GF-D8 (cell line): ENCODE measurements at regions not wholly inside any gene's neighbourhood (a gene's known extent, or its start where the extent isn't known, plus 50 kb on each side); places are given as distances from the start of the nearest gene placed in this dataset.

ENCODE experiments used
- DNase-seq: peaks from one replicate; lab custom pipeline; 2025; lab: John Stamatoyannopoulos, UW

DNA sequence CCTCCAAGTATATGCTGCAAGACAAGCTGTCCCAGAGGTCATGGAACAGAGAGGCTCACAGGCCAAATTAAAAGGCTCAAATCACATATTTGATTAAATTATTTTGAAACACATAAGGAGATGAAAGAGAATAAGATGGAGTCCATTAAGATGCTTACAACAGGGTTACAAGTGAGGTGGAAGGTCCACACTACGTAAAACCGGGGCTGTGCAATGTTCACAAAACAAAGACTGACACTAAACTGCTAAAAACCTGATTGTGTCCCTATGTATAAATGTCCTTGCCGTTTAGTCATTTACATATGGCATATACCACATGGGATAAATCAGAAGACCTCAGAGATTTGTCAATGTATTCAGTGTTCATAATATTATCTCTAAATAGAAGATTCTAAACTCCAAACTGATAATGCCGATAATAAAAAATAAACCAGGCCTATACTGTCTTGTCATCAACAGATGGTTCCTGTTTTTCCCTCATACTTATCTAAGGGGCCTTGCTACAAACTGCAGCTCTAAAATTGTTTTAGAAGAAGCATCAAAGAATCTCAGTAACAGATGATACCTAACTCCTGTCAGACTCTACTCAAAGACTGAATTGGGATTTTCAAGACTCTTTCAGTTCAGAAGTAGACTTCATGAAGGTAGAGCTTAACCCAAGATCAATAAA, 51.8 kb upstream of the RIPOR2 start:
- no peak for DNase-seq

DNA sequence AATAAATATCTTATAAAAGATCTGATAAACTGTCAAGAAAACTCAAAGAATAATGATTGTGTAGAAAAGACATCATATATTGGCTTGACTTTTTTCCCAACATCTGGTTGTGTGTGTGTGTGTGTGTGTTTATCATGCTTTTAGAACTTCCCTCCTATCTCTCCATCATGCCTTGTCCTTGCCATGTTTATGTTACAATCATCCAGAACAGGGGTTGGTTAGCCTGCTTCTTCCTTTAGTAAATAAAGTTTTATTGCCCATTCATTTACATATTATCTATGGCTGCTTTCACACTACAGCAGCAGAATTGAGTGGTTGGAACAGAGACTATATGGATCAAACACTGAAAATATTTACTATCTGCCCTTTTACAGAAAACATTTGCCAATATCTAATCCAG, 52.8 kb upstream of the RIPOR2 start:
- no peak for DNase-seq

GRCh38 chr6:24990236-24990845, 54.6 kb upstream of the RIPOR2 start:
- DNase-seq: no peak

GRCh38 chr6:24990944-24991809, 55.4 kb upstream of the RIPOR2 start:
- DNase-seq: no peak

GRCh38 chr6:24991810-24992467, 56.2 kb upstream of the RIPOR2 start:
- no peak for DNase-seq

- no peak for DNase-seq
Observed at GRCh38 chr6:24994812-24995211, 59.1 kb upstream of the RIPOR2 start.

DNA sequence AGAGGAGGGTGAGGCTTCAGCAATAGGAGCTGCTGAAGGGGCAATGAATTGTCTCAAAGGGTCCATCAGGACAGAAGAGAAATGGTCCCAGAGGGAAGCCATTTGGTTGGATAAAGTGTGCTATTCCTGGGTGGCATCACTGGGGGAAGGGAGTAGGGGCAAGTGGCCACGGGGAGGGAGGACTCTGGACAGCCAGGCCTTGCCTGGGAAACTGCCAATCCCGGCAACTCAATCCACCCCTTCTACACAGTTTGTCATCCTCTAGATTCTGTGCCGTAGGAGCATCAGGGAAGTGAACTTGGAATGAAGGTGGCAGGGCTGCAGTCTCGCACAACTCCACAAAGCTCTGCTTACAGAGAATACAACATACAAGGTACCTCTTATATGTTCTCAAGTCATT, 59.5 kb upstream of the RIPOR2 start:
- no peak for DNase-seq

DNA sequence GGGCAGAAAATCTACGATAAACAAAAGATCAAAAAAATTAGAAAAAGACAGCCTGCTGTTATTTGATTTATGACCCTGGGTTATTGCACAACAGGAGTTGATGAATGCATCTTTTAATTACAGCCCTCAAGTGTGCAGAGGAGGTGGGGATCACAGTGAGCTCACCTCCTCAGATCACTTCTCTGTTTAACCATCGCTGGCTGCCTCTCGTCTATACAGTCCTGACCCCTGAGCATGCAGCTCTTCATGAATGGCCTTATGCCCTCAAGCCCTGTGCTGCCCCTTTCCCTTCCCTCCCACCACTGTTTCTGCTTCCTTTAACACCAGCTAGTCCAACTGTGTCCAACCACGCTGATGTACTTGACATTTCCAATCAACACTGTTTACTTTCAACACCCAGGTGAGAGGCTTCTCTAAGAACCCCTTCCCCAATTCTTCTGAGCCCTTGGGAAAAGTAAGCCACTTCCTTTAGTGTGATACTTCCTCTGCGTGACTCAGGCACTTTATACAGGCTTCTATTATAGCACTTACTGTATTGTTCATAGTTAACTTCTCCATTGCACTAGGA, 60.6 kb upstream of the RIPOR2 start:
- DNase-seq: no peak

DNA sequence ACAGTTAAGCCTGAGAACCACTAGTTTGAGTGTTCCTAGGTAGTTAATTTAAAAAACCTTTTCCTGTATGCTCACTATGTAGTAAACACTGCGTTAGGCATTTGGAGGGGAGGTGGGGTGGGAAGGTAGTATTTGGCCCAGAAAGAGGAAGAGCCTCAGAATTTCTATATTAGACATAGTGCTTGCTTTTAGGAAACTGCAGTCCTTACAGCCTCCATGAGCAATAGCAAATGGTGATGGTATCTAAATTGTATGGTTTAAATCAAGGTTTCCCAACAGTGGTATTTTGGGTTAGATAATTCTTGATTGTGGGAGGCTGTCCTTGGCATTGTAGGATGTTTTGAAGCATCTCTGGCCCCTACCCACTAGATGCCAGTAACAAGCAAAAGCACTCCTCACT, 61.5 kb upstream of the RIPOR2 start:
- no peak for DNase-seq

DNA sequence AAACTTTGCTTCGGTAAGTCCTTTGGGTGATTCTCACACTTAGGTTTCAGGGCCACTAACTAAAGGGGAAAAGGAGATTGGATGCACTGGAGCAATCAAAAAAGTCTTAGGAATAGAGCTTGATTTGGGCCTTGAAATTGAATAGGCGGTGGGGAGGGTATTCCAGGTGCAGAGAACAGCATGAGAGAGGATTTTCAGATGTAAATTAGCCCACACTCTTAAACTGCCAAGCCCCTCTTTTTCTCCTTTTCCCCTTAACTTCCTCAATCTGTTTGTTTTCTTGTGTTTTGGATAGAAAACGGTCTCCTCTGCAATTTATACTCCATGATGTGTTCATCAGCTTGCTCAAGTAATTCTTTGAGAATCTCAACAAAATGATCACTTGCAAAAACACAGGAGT, 62.1 kb upstream of the RIPOR2 start:
- DNase-seq: no peak

DNA sequence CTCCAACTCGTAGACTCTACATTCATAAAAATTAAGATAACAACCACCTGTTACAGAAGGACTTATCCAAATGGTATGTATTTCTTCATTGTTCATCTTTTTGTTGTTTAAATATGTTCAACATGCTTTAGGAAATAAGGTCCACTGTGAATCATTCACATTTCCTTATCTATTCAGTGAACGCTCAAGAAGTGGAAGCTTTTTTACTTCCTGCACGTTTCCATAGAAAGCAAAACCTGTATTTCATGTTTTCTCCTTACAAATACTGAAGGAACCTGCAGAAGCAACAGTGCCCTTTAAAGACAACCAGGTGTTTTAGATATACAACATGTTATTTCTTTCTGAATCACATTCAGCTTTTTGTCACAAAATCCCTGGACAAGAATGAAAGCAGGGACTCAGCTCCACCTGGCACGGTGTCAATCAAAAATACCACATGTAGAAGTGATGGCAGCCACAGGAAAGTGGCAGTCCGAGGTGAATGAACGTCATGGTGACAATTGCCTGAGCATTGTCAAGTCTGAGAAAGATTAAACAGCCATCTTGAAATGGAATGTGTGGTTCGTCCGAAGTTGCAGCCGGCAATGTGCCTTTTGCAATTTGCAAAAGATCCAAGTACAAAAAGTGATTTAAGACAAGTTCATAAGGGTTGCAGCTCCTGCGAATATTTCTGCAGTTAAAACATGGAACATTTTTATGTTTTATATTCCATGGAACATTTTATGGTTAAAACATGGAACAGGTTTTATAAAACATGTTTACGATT, 66.7 kb upstream of the RIPOR2 start:
- DNase-seq: no peak

DNA sequence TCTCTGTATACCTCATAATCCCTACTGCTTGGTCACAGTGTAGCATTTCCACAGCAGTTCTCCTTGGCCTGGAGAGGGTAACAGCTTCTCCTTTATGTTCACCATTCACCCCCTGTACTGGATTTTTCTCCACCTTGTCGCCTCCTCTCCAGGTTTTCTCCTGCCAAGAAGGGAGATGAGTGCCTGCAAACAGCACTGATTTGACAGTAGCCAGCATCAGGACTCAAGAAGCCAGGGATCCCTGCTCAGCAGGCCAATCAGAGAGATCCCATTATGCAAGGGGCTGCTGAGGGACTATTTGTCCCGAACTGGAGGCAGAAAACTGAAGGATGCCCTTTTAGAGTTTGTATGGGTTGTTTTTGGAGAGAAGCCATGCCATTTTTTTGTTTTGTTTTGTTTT, 68.6 kb upstream of the RIPOR2 start:
- DNase-seq: no peak

DNA sequence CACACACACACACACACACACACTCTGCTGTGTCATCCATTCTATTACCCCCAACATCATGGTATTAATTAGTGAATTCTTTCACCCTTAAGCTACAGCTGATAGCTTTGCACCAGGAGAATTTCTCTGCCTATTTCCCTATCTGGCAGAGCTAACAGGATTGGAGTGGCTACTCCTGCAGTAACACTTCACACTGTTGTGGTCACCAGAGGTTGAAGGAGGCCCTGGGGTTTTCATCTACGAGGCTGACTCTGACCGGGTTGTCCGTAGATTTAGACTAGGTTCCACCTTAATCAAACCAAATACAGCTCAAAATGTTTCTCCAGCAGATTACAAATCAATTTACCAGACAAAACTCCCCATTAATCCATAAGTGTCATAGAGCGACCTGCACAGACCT, 69.2 kb upstream of the RIPOR2 start:
- DNase-seq: no peak

DNA sequence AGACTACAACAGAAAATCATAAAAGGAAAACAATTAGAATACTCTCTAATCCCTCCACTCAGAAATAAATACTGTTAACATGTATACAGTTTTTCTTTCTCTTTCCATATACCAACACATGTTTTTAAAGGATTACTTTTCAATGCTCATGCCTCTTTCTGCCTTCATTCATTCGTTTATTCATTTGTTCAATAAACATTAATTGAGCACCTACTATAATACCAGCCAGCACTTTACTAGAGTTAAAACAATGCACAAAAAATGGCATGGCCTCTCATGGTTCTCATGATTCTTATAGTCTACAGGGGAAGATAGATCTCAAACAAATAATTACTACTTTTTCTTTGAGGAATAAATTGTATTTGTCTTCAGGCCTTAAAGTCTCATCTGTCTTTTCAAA, 70.3 kb upstream of the RIPOR2 start:
- no peak for DNase-seq

DNA sequence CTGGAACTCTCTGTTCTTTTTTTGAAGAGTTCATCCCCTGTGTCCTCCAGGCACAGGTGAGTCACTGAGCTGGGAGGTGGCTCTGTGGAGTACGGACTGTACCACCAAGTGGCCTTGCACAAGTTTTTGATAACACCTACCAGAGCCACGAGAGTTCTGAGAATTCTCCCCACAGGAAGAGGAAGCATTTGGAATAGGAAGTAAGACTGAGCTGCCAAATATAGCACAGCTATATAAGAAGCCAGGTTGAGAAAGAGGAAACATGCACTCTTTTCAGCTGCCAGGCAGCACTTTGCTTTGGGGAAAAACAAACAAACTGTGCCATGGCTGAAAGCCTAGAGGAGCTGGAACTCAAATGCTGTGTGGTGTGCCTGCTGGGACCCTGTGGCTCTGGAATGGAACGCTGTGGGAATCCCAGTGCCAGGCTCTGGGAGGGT, 70.8 kb upstream of the RIPOR2 start:
- peak; percentile 93 for DNase-seq

GRCh38 chr6:25007269-25007699, 71.5 kb upstream of the RIPOR2 start:
- no peak for DNase-seq

GRCh38 chr6:25008707-25009392, 73.1 kb upstream of the RIPOR2 start:
- DNase-seq: no peak

DNA sequence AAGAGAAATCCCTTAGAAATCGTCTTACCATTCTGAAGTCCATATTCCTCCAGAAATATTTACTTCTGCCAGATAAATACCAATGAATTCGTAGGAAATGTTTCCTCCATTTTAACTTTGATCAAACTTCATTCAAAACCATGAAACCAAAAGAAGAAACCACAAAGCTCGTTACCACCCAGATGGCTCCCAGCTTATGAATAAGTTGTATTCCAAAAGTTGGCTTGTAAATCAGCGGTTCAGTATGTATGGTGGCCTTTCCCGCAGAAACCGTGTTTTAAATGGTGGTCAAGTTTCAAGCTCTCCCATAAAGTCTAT, 73.6 kb upstream of the RIPOR2 start:
- DNase-seq: no peak

DNA sequence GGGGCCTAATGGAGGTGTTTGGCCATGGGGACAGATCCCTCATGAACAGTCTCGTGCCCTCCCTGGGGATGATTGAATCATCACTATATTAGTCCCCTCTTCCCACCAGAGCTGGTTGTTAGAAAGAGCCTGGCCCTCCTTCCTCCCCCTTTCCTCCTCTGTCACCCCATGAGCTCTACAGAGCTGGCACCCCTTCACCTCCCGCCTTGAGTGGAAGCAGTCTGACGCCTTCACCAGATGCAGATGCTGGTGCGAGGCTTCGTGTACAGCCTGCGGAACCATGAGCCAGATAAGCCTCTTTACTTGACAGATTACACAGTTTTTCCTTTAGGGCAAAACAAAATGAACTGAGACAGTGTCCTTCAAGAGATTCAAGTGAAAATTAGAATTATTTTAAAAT, 74.4 kb upstream of the RIPOR2 start:
- no peak for DNase-seq

- DNase-seq: no peak
Observed at GRCh38 chr6:25010902-25011625, 75.3 kb upstream of the RIPOR2 start.
